ENCODE measurements at regions not wholly inside any gene's neighbourhood (a gene's known extent, or its start where the extent isn't known, plus 50 kb on each side); places are given as distances from the start of the nearest gene placed in this dataset.

- TF ChIP-seq CTCF (IDR thresholded peaks at IDR 0.05; ENCODE audit: extremely low read depth in 1 of 2, insufficient read depth in 1 of 2, low read depth in 1 of 2, low read length in 2 of 2) (peak; percentile 30 to 66), POLR2A (IDR thresholded peaks at IDR 0.05; ENCODE audit: low read depth, low read length) (no peak), EZH2 (IDR thresholded peaks at IDR 0.05; ENCODE audit: borderline replicate concordance, low read depth, low read length, severe bottlenecking) (no peak), MAX (IDR thresholded peaks at IDR 0.05; ENCODE audit: insufficient read depth, insufficient read length) (no peak), POLR2AphosphoS5 (IDR thresholded peaks at IDR 0.05; ENCODE audit: insufficient read depth, low read depth, low read length) (no peak), JUN (IDR thresholded peaks at IDR 0.05; ENCODE audit: borderline replicate concordance, insufficient read depth, insufficient read length, low read depth) (no peak), FOS (IDR thresholded peaks at IDR 0.05; ENCODE audit: borderline replicate concordance, insufficient read depth, low read length) (no peak), GATA2 (IDR thresholded peaks at IDR 0.05; ENCODE audit: insufficient read depth, insufficient read length, low read depth, low read length) (no peak), MYC (IDR thresholded peaks at IDR 0.05; ENCODE audit: low read depth, low read length) (no peak)
These were observed 332.7 kb upstream of the IGFBP7 start for GRCh38 chr4:57442831-57443291.

Measured in endothelial cell of umbilical vein (primary cell).